Midbrain (tissue), 1 donor: ENCODE measurements at regions not wholly inside any gene's neighbourhood (a gene's known extent, or its start where the extent isn't known, plus 50 kb on each side); places are given as distances from the start of the nearest gene placed in this dataset.
"Not testable (repeated sequence)": the region's sequence is repeated elsewhere in the genome, so short reads cannot be mapped to it uniquely, and the experiment has no call there.

Experiments used
- DNase-seq: peaks from one replicate; lab custom pipeline; 2025; lab: John Stamatoyannopoulos, UW

GRCh38 chr7:34207810-34208209 lies 302.5 kb downstream of the BMPER start:
- no peak for DNase-seq

- DNase-seq: no peak
Measured at GRCh38 chr7:34208878-34209621, 303.7 kb downstream of the BMPER start.

- no peak for DNase-seq
Measured at GRCh38 chr7:34211018-34211417, 305.7 kb downstream of the BMPER start.

- no peak for DNase-seq
Measured at GRCh38 chr7:34217972-34218371, 312.6 kb downstream of the BMPER start.

GRCh38 chr7:34219153-34219718 lies 313.9 kb downstream of the BMPER start:
- DNase-seq: no peak

GRCh38 chr7:34220506-34221185 lies 315.3 kb downstream of the BMPER start:
- DNase-seq: no peak

- no peak for DNase-seq
Measured at GRCh38 chr7:34222316-34222715, 317.0 kb downstream of the BMPER start.

GRCh38 chr7:34222722-34223121 lies 317.4 kb downstream of the BMPER start:
- no peak for DNase-seq

GRCh38 chr7:34224281-34224680 lies 318.9 kb downstream of the BMPER start:
- DNase-seq: no peak

- DNase-seq: no peak
Measured at GRCh38 chr7:34225193-34225592, 319.9 kb downstream of the BMPER start.

GRCh38 chr7:34227525-34227924 lies 322.2 kb downstream of the BMPER start:
- DNase-seq: no peak

- DNase-seq: not testable (repeated sequence)
Measured at GRCh38 chr7:34235101-34235500, 329.8 kb downstream of the BMPER start.

- no peak for DNase-seq
Measured at GRCh38 chr7:34236057-34236456, 330.7 kb downstream of the BMPER start.

- DNase-seq: no peak
Measured at GRCh38 chr7:34236839-34237492, 331.6 kb downstream of the BMPER start.

- DNase-seq: no peak
Measured at GRCh38 chr7:34237493-34237849, 332.1 kb downstream of the BMPER start.

- DNase-seq: no peak
Measured at GRCh38 chr7:34240417-34240816, 335.1 kb downstream of the BMPER start.

GRCh38 chr7:34242391-34242790 lies 337.1 kb downstream of the BMPER start:
- no peak for DNase-seq

GRCh38 chr7:34245246-34245645 lies 339.9 kb downstream of the BMPER start:
- DNase-seq: no peak

- DNase-seq: no peak
Measured at GRCh38 chr7:34247468-34247867, 342.1 kb downstream of the BMPER start.

GRCh38 chr7:34249192-34249591 lies 343.9 kb downstream of the BMPER start:
- DNase-seq: no peak

- no peak for DNase-seq
Measured at GRCh38 chr7:34260279-34260678, 354.9 kb downstream of the BMPER start.

- DNase-seq: no peak
Measured at GRCh38 chr7:34263168-34263567, 357.8 kb downstream of the BMPER start.

- no peak for DNase-seq
Measured at GRCh38 chr7:34269084-34269483, 363.7 kb downstream of the BMPER start.
